SK-N-SH (cell line): ENCODE measurements at regions not wholly inside any gene's neighbourhood (a gene's known extent, or its start where the extent isn't known, plus 50 kb on each side); places are given as distances from the start of the nearest gene placed in this dataset.

ENCODE experiments used
- CTCF ChIA-PET: fragments of 300-600, 350-600 bp; formaldehyde crosslinking; extraction: SDS; loops from one replicate; lab custom pipeline; 2021; lab: Yijun Ruan, JAX
- POLR2A ChIA-PET: fragments of 350-600 bp; sonication (Branson Sonifier 250); formaldehyde crosslinking; extraction: SDS; loops from one replicate; lab custom pipeline; 2020; ENCODE audit warnings: antibody characterized with exemption, inconsistent platforms; lab: Yijun Ruan, JAX
- DNase-seq: peaks from one replicate; pipeline ENCODE4 v3.0.0; 2012
- H2AFZ ChIP-seq: fragments of 200-600 bp; sonication (generic); 2 replicates; pipeline ENCODE4 v1.8.1; 2016; ENCODE audit warnings: antibody characterized with exemption, mild to moderate bottlenecking, low read depth
- H3F3A ChIP-seq: fragments of 200-600 bp; sonication (generic); replicated peaks from 2 replicates; pipeline ENCODE3; 2016; ENCODE audit warnings: antibody characterized with exemption, mild to moderate bottlenecking; ENCODE audit not compliant: insufficient read depth
- H3K27ac ChIP-seq, 2 experiments: fragments of 200-500 bp in 1 of 2; fragments of 200-600 bp in 1 of 2; sonication (Bioruptor generic) in 1 of 2; sonication (generic), shearing (Covaris generic) in 1 of 2; 2 replicates each; pipeline versions ENCODE4 v1.5.1 to v1.6.1; 2014 to 2016; ENCODE audit warnings: low read depth in 2 of 2, inconsistent platforms in 1 of 2, low read length in 1 of 2, mild to moderate bottlenecking in 1 of 2, mixed read lengths in 1 of 2
- H3K27me3 ChIP-seq: fragments of 200-600 bp; sonication (generic), shearing (Covaris generic); 2 replicates; pipeline ENCODE4 v1.6.1; 2016; ENCODE audit warnings: mixed run types; ENCODE audit not compliant: insufficient read depth
- H3K36me3 ChIP-seq, 2 experiments: fragments of 200-500 bp in 1 of 2; fragments of 200-600 bp in 1 of 2; sonication (Bioruptor generic) in 1 of 2; sonication (generic) in 1 of 2; replicated peaks in 1 of 2; 2 replicates each; pipeline versions ENCODE3 to v1.5.1; 2014 to 2016; ENCODE audit warnings: low read length in 1 of 2, mild to moderate bottlenecking in 1 of 2; ENCODE audit not compliant: insufficient read depth in 2 of 2, control insufficient read depth in 1 of 2
- H3K4me1 ChIP-seq, 2 experiments: fragments of 200-500 bp in 1 of 2; fragments of 200-600 bp in 1 of 2; sonication (Bioruptor generic) in 1 of 2; sonication (generic), shearing (Covaris generic) in 1 of 2; 2 replicates each; pipeline versions ENCODE4 v1.5.1 to v1.6.1; 2014 to 2016; ENCODE audit warnings: low read depth in 1 of 2, low read length in 1 of 2, mixed run types in 1 of 2; ENCODE audit not compliant: insufficient read depth in 2 of 2, control insufficient read depth in 1 of 2
- H3K4me2 ChIP-seq: fragments of 200-600 bp; sonication (generic), shearing (Covaris generic); 2 replicates; pipeline ENCODE4 v1.6.1; 2017; ENCODE audit warnings: mixed run types
- H3K4me3 ChIP-seq, 2 experiments: fragments of 200-500 bp in 1 of 2; fragments of 200-600 bp in 1 of 2; sonication (Bioruptor generic) in 1 of 2; sonication (generic), shearing (Covaris generic) in 1 of 2; 2 replicates each; pipeline versions ENCODE4 v1.5.1 to v1.8.1; 2014 to 2016; ENCODE audit warnings: low read depth in 2 of 2, inconsistent platforms in 1 of 2, low read length in 1 of 2, mild to moderate bottlenecking in 1 of 2, mixed read lengths in 1 of 2, moderate library complexity in 1 of 2
- H3K79me2 ChIP-seq: fragments of 200-600 bp; sonication (generic); 2 replicates; pipeline ENCODE4 v1.8.1; 2017; ENCODE audit warnings: mild to moderate bottlenecking; ENCODE audit not compliant: insufficient read depth
- H3K9ac ChIP-seq: fragments of 200-600 bp; sonication (generic); 2 replicates; pipeline ENCODE4 v1.6.1; 2017; ENCODE audit warnings: mixed run types
- H3K9me2 ChIP-seq: fragments of 200-600 bp; sonication (generic); 2 replicates; pipeline ENCODE4 v1.6.1; 2017; ENCODE audit warnings: mixed run types
- H3K9me3 ChIP-seq: fragments of 200-600 bp; sonication (generic); 2 replicates; pipeline ENCODE4 v1.6.1; 2017; ENCODE audit warnings: mixed run types, mild to moderate bottlenecking, moderate library complexity
- H4K20me1 ChIP-seq: fragments of 200-600 bp; sonication (generic); 2 replicates; pipeline ENCODE4 v1.6.1; 2017; ENCODE audit warnings: mild to moderate bottlenecking, mixed run types; ENCODE audit not compliant: insufficient read depth
- CTCF ChIP-seq: fragments of 200-600 bp; sonication (generic); IDR thresholded peaks from 2 replicates; pipeline ENCODE4 v1.6.1; 2017; ENCODE audit warnings: antibody characterized with exemption, mild to moderate bottlenecking, moderate library complexity
- ELF1 ChIP-seq: IDR thresholded peaks from 2 replicates; pipeline ENCODE4 v1.4.0; 2012
- EZH2phosphoT487 ChIP-seq: fragments of 200-600 bp; sonication (generic); IDR thresholded peaks from 2 replicates; pipeline ENCODE4 v1.6.1; 2017; ENCODE audit warnings: low read depth, mixed run types, mild to moderate bottlenecking, antibody characterized with exemption, moderate library complexity, borderline replicate concordance
- FOSL2 ChIP-seq: IDR thresholded peaks from 2 replicates; pipeline ENCODE4 v1.4.0; 2012; ENCODE audit warnings: low read depth, mild to moderate bottlenecking, moderate library complexity, borderline replicate concordance
- FOXM1 ChIP-seq: IDR thresholded peaks from 2 replicates; pipeline ENCODE4 v1.4.0; 2012; ENCODE audit warnings: low read depth, mild to moderate bottlenecking
- GABPA ChIP-seq: IDR thresholded peaks from 2 replicates; pipeline ENCODE4 v1.4.0; 2012; ENCODE audit warnings: low read depth, mild to moderate bottlenecking
- MEF2A ChIP-seq: IDR thresholded peaks from 2 replicates; pipeline ENCODE4 v1.4.0; 2012; ENCODE audit warnings: low read depth, borderline replicate concordance
- RCOR1 ChIP-seq: fragments of 150-350 bp; IDR thresholded peaks from 2 replicates; pipeline ENCODE4 v1.6.1; 2017; ENCODE audit warnings: antibody characterized with exemption, low read length
- REST ChIP-seq: IDR thresholded peaks from 2 replicates; pipeline ENCODE4 v1.6.1; 2012; ENCODE audit warnings: mild to moderate bottlenecking, low read depth, low read length, moderate library complexity
- RFX5 ChIP-seq: IDR thresholded peaks from 2 replicates; pipeline ENCODE4 v1.6.1; 2012; ENCODE audit warnings: mild to moderate bottlenecking, improper control_type of control experiment, low read length
- RXRA ChIP-seq: IDR thresholded peaks from 2 replicates; pipeline ENCODE4 v1.4.0; 2012; ENCODE audit warnings: low read depth, mild to moderate bottlenecking, borderline replicate concordance
- SMC3 ChIP-seq: IDR thresholded peaks from 2 replicates; pipeline ENCODE4 v1.6.1; 2012; ENCODE audit warnings: low read depth, low read length, improper control_type of control experiment
- TAF1 ChIP-seq: IDR thresholded peaks from 2 replicates; pipeline ENCODE4 v1.6.1; 2012; ENCODE audit warnings: low read depth, mild to moderate bottlenecking, low read length, moderate library complexity, borderline replicate concordance
- TCF12 ChIP-seq: IDR thresholded peaks from 2 replicates; pipeline ENCODE4 v1.4.0; 2012
- TEAD4 ChIP-seq: IDR thresholded peaks from 2 replicates; pipeline ENCODE4 v1.4.0; 2012; ENCODE audit warnings: mild to moderate bottlenecking, borderline replicate concordance; ENCODE audit not compliant: insufficient read depth
- WGBS: methylation state at CpG from one replicate; pipeline ENCODE4 v1.1.6; 2017; ENCODE audit warnings: low lambda C conversion rate; 5-methylcytosine and 5-hydroxymethylcytosine counted together

GRCh38 chr3:153431076-153431475 lies 269.1 kb downstream of the RAP2B start:
- Histone ChIP-seq H3K4me2 (no peak overlapping the region), H4K20me1 (no peaks in the 10 kb centered on the region), H2AFZ (no peak overlapping the region), H3K79me2 (no peaks in the 10 kb centered on the region), H3K27me3 (no peaks in the 10 kb centered on the region), H3K9ac (no peak overlapping the region), H3K27ac (no peak overlapping the region), H3K9me3 (no peaks in the 10 kb centered on the region), H3K9me2 (no peaks in the 10 kb centered on the region), H3K4me3 (no peak overlapping the region), H3K4me1 (no peaks in the 10 kb centered on the region), H3F3A (no peaks in the 10 kb centered on the region), H3K36me3 (no peaks in the 10 kb centered on the region)
- no peak for DNase-seq
- TF ChIP-seq FOXM1 (no peak), SMC3 (no peak), MEF2A (no peak), RXRA (no peak), RFX5 (no peak), TEAD4 (no peak), ELF1 (no peak), EZH2phosphoT487 (no peak)
- POLR2A ChIA-PET, result no interaction called here
- 15% methylated on average over 1 of the region's 1 CpG for WGBS
- CTCF ChIA-PET, result no interaction called here

- no peak overlapping the region for H3K27ac ChIP-seq
- POLR2A ChIA-PET, result no interaction called here
- 21% methylated on average over 2 of the region's 2 CpGs for WGBS
- no peaks in the 10 kb centered on the region for H3K79me2 ChIP-seq
- no peaks in the 10 kb centered on the region for H3K27me3 ChIP-seq
- CTCF ChIA-PET, result interaction anchor here (0.7 to 1.1 kb wide), 2 partner anchors 16 to 395 kb away, joined by 3 read pairs; no protein-coding TSS in a partner anchor
- H3K4me3 ChIP-seq, result no peak overlapping the region
- H3K9me3 ChIP-seq, result no peaks in the 10 kb centered on the region
- TF ChIP-seq REST (no peak), CTCF (no peak), FOXM1 (no peak), FOSL2 (no peak), GABPA (no peak), SMC3 (no peak), TCF12 (no peak), TAF1 (no peak), RCOR1 (no peak), ELF1 (no peak), RFX5 (no peak)
- H3K4me1 ChIP-seq, result no peaks in the 10 kb centered on the region; a peak in 1 of 4 replicates
- H3K4me2 ChIP-seq, result no peak overlapping the region
- no peaks in the 10 kb centered on the region for H3K36me3 ChIP-seq
- no peak for DNase-seq
- no peaks in the 10 kb centered on the region for H3F3A ChIP-seq
- no peak overlapping the region for H3K9ac ChIP-seq
- H3K9me2 ChIP-seq, result no peaks in the 10 kb centered on the region
- no peak overlapping the region for H2AFZ ChIP-seq
- H4K20me1 ChIP-seq, result no peaks in the 10 kb centered on the region
These were observed 275.6 kb downstream of the RAP2B start for GRCh38 chr3:153437666-153438065.
